Retina (tissue), 1 donor: ENCODE measurements at regions not wholly inside any gene's neighbourhood (a gene's known extent, or its start where the extent isn't known, plus 50 kb on each side); places are given as distances from the start of the nearest gene placed in this dataset.
"Not testable (repeated sequence)": the region's sequence is repeated elsewhere in the genome, so short reads cannot be mapped to it uniquely, and the experiment has no call there.

Source experiments
- DNase-seq: peaks from one replicate; pipeline ENCODE4 v3.0.0-alpha.2; 2016

DNA sequence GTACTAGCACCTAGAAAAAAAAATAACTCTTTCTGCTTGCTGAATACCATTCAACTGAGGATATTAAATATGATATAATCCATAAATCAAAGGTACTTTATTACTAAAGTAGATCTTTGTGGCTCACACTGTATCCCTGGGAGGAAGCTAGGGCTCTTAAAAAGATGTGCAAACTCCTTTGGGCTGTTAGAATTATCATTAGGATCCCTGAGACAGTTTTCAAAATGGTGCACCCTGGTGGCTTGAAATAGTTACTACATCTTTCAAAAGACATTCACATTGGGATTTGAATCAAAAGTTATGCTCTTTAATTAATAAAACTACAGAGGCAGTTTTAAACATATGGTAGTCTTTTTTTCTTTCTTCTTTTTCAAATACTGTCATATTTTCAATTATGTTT, 228.5 kb upstream of the G2E3 start:
- no peak for DNase-seq

DNA sequence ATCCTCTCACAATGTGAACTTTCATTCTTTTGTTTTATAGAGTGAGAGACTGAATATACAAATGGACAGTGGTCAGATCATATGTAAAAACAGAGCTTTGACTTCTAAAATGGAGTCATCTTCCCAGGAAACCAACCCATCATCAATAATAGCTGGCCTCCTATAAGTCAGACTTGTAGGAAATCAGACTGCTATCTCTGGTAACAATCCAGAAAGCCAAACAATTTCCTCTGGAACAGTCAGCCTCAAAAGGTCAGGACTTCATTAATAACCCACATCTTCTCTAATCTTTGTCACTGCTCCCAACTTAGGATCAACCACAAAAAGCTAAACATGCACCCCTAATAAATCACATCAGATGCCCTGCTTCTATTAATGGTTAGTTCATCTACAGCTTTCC, 227.9 kb upstream of the G2E3 start:
- DNase-seq: no peak

DNA sequence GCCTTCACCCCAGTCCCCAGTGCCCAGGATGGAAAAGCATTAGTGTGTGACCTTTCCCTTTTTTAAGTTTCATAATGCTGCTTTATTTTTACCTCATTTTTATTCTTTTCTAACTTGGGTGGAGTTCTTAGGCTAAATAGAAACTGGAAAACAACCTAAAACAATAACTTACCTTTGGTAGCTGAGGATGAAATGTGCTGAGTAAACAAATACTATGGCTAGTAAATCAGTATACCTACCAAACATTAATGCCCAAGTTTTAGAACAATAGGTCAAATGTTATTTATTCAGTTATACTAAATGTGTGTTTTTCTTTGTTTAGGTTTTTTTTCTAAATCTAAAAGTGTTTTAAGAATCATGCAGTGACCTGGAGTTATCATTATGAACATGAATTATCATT, 226.6 kb upstream of the G2E3 start:
- DNase-seq: no peak

DNA sequence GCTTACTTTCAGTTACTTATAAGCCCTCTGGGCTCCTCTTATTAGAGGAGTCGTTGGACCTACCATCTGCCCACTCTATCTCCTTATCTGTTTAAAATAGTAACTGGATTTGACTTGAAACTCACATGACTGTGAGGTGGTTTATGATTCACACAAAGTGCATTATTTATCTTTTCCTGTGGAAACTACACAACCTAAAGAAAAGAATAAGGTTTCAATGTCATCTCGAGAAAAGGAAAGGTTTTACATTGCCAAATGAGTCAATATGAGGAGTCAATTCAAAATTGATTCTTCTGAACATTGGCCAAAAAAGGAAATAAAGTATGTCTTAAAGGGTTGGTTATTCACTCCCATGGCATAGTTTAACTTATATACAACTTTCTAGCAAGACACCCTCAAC, 225.0 kb upstream of the G2E3 start:
- no peak for DNase-seq

DNA sequence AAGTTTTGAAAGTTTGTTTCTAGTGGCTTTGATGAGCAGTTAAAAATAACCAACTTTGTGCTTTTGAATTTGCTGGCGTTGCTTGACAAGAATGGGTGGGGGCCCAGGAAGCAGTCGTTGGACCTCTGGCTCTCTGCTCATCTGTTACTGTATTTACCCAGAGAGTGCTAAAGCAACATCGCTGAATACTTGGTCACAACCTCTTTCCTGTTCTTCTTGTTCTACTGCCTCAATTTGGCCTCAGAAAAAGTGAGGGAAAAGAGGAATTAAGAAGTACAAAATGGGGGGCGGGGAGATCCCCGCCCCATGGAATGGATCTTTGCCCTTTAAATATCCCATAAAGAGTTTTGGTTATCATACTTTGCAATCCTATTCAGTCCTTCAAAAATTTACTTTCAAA, 221.5 kb upstream of the G2E3 start:
- DNase-seq: no peak

DNA sequence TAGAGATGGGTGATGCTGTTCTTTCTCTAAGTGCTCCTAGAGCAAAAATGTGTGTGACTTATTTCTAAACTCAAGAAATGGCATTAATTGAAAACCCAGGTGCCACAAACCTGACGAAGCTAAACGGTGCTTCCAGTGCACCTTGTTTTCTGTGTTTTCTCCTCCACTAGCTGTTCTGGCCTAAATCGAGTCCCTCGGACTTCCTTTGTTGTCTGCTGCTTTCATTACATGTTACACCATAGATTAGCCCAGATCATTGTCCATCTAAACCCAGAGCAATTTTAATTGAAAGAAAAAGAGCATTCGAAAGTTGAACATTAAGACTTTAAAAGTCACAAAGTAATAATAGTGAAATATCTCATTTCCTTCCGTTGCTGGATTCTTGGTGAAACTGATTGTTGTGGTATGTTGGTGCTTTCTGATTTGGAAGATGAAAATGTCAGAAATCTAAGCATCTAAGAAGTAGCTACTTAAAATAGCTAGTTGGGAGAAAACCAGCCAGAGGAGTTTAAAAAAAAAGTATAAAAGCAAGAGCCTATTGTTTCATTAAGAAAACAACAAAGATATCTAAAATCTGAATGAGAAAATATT, 219.6 kb upstream of the G2E3 start:
- DNase-seq: no peak

DNA sequence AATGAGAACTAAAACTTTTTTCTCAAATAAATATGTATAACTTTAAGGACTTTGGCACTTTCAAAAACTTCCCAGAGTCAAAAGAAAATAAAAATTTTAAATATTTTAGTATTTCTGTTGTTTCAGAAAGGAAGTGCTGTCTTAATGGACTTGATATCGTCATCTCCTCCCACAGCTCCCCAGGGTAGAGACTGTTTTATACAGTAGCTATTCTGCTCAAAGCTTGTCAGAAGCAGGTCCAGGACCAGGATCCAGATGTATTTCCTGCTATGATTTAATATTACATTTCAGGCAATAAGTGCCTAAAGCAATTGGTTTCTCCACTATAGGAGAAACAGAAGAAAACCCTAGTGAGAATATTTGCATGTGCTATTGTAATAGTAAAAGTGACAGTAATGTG, 218.5 kb upstream of the G2E3 start:
- DNase-seq: no peak

DNA sequence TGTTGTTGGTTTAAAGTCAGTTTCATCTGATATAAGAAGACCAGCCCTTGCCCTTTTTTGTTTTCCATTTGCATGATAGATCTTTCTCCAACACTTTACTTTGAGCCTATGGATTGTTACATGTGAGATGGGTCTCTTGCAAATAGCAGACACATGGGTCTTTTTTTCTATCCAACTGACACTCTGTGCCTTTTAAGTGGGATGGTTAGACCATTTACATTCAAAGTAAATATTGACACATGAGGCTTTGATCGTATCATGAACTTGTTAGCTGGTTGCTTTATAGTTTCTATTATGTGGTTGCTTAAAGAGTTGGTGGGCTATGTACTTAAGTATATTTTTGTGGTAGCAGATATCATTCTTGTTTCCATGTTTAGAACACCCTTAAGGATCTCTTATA, 213.4 kb upstream of the G2E3 start:
- no peak for DNase-seq

DNA sequence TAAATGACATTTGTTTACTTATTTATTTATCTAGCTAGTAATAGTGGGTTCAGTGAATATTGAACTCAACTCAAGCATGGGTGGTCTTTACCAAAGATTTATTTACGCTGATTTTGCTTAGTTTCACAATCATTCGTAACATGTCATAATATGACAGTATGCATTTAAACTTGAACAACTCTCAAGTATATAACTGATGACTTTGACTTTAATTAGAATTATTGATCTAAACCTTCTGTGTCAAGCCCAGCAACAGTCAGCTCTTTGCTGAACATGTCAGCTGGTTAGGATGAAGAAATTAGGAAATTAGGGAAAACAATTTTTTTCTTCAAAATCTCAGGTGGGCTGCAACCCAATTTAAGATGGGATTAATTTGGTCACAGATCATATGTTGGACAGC, 210.5 kb upstream of the G2E3 start:
- DNase-seq: peak; percentile 18

DNA sequence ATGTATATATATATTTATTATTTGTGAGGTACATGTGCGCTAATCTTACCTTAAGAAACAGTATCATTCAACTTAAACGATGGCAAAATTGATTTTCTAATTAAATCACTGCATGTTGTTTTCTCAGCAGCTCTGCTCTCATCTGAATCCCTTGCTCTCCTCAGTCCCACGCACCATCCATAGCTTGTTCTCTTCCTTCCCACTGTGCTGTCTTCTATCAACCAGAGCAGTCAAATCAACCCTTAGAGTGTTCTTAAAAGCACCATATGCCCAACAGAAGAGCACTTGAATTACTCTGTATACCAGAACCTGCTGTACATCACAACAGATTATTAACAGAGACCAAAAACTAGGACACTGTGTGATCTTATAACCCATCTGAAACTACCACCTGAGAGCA, 209.4 kb upstream of the G2E3 start:
- DNase-seq: no peak

DNA sequence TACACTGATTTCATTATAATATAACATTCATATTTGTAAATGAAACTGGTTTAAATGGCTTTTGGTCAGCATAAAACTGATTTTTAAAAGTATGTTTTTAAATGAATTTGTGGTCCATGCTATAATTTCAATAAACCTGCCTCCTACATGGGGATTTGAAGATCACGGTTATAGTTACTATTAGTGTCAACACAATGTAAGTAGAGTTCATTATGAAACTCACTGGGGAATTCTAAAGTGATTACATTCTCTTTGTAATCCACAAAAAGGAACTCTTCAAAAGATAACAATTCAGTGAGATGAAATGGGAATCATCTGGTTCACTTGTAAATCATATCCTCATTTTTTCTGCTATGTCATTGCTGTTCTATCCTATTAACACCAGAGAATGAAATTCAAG, 204.5 kb upstream of the G2E3 start:
- DNase-seq: no peak

DNA sequence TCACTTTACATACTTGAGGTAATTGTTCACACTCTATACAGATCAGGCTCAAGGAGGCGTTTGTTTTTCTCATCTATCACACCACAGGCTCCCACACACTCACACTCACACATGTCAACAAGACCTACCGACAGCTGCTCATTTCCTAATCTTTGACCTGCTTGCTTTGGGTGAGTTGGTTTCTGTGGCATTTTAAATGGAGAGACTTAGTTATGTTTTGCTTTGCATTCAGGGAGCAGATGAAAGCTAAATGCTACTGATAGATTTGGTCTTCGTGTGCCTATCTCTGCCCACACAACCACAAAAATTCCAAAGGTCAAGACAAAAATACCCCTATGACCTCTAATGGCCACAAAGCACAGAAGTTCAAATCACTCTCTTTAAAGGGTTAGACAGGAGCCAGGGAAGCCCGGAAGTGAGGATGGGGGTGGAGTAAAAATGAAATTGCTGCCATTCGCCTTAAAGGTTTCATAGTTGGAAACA, 203.5 kb upstream of the G2E3 start:
- peak; percentile 18 for DNase-seq

DNA sequence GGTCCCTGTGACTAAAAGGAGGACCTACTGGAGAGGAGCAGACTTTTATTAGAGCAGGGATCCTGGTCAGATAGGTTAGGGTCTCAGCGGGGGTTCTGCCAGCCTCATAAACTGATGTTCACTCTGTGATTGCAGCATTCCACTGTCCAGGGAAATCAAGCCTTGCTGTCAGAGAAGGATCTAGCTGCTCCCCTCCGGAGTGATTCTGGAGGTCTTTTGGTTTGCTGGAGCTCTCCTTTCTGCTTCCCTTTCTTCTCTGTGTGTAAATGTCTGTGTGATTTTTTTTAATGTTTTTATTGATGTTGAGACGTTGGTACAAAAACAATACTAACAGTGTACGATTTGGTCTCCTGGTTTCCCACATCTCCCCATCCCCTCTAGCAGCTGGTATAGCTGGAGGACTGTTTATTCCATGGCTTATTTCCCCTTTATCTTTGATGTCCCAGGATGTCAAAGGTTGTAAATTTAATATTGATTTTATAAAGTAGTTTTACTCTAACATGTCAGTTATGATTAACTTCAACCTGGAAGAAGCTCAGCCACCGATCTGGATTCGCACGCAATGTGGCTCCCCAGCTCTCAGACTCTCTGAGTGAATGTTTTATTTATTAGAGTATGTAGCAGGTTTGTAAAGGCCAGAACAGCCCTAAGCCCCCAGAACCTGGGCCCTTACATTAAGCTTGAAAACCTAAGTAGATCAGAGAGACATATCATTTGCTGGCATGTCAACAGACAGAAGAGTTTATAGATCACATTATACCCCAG, 202.3 kb upstream of the G2E3 start:
- peak; percentile 77 for DNase-seq

DNA sequence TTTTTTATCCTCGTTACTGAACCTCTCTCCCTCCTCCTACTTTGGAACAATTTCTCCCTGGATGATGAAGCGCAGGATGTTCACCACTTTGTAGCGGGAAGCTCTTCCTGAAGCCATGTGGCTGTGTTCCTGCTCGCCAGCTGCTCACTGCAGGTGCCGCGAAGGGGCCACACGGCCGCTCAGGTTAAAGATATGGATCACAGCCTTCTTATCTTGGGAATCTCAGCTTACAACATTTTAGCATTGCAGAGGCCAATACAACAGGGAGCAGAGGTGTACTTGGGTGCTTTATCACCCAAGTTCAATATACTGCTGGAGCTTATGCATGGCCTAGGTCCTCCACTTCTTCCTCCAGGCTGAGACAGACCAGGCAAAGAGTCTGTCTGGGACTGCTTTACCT, 201.2 kb upstream of the G2E3 start:
- DNase-seq: no peak

DNA sequence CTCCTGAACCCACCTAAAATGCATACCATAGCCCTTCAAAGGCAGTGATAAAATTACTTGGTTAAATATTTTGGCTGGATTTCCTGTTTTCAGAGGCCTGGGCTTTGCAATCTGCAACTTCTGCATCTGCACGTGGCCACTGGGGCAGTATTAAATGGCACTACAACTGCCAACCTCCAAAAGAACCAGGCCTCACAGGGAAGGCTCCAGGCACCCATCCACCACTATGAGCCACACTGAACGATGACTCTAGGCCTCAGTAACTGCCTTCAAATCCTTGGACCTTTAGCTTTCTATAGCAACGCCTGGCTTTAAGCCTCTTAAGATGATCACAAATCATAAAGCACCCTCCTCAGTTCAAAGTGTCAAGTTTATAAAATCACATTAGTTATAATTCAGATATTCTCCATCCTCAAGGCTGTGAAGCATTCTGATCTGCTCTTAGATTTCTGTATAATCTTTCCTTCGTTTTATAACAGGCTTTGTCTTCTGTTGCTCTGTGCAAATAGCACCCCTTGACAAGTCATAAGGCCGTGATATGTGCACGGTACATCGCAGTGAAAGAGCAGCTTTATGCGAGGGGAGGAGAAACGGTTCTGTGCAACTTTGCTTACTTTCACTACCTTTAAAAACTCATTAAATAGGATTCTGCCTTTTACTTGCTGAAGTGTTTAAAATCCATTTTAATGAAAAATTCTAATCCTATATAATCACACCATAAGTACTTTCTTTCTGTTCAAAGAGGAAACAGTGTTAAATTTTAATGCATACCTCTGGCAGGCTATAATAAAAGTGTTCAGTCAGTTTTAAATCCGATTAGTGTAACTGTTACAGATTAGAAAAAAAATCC, 196.4 kb upstream of the G2E3 start:
- peak; percentile 22 for DNase-seq

DNA sequence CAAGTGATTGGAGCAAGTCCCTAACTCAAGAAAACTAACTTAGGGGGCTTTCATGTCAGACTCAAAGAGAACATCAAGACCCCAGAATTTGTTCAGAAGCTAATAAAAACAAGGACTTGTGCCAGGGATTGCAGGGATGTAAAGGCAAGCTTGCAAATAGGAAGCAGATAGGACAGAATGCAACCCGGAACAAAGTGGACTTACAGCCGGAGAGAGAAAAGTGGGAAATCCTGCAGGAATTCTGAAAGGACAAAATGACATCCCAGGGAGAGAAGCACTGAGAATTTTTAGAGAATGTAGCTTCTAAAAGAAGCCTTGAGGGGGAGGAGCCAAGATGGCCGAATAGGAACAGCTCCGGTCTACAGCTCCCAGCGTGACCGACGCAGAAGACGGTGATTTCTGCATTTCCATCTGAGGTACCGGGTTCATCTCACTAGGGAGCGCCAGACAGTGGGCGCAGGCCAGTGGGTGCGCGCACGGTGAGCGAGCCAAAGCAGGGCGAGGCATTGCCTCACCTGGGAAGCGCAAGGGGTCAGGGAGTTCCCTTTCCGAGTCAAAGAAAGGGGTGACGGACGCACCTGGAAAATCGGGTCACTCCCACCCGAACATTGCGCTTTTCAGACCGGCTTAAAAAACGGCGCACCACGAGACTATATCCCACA, 195.6 kb upstream of the G2E3 start:
- not testable (repeated sequence) for DNase-seq

DNA sequence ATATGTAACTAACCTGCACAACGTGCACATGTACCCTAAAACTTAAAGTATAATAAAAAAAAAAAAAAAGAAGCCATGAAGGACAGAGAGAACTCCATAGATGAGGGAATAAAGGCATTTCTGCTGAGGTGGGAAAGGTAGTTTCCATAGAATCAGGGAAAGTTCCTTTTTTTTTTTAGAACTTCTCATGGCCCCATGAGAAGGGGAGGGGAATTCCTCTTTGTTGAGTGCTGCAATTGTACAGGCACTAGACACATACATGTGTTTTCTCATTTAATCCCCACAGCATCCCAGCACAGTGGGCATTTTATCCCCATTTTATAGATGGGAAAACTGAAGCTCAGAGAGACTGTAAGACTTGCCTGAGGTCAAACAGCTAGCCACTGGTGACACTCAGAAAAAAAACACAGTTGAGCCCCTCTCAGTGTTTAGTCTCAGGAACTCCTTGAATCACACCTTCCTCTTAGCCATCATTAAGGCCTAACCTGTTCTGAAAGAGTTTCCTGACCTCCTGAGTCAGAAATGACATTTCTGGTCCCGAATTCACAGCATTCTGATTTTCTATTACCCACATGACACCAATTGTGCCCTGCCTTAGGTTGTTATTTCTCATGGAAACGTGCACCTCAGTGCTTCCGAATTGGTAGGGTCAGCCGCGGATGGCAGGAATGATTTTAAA, 189.3 kb upstream of the G2E3 start:
- no peak for DNase-seq

DNA sequence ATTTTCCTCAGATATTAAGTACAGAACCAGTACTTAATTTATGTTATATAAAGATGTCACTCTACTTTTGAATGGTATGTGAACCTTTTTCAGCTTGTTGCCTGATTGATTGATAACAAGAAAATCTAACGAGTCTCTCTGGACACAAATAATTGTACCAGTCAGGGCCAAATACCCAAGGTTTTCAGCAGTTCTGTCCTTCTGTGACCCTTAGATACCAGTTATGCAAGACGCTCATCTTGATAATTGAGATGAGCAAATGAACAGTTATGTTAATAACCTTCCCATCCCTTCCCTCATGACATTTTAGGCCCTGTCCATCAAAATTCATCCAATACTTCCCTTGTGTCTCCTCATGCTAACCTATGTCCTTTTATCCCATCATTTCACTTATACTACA, 185.9 kb upstream of the G2E3 start:
- DNase-seq: no peak

DNA sequence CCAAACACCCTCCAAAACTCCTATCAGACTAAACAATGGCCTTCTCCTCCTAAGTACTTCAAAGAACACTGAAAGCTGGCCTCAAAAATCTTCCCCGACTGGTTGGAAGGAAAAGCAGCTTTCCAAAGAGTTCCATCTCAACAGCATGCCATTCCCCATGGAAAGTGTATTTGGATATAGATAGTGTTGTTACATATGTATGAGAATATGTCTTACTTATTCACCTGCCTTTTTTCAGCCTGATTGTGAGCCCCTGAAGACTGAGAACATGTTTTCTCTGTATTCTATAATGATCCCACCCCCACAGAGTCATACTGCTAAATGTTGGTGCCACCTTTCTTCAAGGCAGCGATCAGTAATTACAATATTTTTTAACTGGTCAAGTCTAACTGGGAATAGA, 185.4 kb upstream of the G2E3 start:
- DNase-seq: no peak

DNA sequence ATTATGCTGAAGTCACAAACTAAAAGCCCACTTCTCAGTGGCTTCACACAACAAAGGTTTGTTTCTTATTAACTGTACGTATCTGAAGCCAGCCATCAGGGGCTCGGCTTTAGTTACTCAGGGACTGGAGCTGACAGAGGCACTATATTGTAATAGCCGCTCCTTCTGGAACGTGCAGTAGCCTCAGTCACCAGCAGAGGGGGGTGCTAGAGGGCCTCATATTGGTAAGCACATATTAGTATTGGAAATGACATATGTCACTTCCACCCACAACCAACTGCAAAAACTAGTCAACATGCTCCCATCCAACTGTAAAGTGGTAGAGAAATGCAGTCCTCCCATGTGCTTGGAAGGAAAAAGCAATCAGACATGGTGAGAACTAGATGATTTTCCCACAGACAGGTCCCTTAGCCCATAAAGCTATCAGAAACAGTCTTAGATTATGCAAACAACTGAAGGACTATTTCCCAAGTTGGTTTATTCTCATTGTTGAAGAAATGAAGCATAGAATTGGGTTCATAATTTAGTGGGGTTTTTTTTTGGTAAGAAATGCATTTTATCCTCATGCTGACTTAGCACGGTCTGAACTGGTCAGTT, 183.6 kb upstream of the G2E3 start:
- DNase-seq: peak; percentile 54

DNA sequence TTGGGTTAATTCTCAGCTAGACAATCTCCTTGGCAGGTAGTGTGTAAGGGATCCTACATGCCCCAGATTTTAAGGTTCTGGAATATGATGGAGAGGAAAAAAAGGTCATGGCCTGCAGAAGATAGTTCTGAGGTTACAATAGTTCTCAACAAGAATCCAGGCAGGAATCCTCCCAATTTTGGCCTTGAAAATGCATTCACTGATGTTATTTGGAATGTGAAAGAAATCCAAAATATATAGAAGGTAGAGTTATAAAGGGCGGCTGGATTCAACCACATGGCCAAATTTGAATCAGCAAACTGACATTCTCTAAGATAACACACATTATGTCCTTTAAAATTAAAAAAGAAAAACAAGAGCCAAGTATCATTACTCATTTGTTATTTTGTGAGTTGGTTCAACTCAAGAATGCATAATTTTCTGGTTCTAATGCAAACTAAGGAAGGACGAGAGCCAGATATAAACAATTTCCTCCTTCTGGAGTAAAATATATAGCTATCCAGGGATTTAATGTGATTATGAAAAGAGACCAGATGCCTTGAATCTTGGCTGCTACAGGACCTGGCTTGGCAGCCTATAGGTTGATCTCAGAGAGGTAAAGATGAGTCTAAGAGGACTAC, 177.0 kb upstream of the G2E3 start:
- no peak for DNase-seq

DNA sequence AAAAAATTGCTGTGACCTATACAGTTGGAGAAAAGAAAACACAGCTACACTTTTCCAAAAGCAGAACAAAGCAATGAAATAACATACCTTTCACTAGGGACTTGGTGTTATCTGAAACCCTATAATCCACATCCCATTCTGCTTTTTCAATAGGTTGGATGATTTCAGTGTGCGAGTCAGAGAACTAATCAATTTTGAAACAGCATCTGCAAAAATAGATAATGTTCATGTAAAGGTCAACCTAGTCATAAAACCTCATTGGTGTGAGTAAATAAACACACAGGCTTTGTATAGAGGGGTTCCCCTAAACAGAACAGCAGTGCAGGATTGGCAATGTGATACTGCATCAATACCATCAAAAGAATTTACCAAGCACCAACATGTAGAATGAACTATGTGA, 173.0 kb upstream of the G2E3 start:
- DNase-seq: no peak
